SK-N-MC (cell line): ENCODE measurements at regions not wholly inside any gene's neighbourhood (a gene's known extent, or its start where the extent isn't known, plus 50 kb on each side); places are given as distances from the start of the nearest gene placed in this dataset.

Experiments
- EZH2 ChIP-seq: fragments of 200-600 bp; sonication (generic); IDR thresholded peaks from one replicate; pipeline ENCODE4 v1.6.1; 2017; ENCODE audit warnings: antibody characterized with exemption
- FOXP2 ChIP-seq: optimal IDR thresholded peaks from 2 replicates; pipeline ENCODE3; 2011; ENCODE audit warnings: mild to moderate bottlenecking, moderate library complexity; ENCODE audit not compliant: insufficient read depth; ENCODE audit errors: extremely low read length, control extremely low read depth
- POLR2AphosphoS5 ChIP-seq: IDR thresholded peaks from 2 replicates; pipeline ENCODE4 v1.6.1; 2012; ENCODE audit warnings: mild to moderate bottlenecking, low read depth, low read length, borderline replicate concordance

GRCh38 chr10:128643658-128644057, 517.4 kb upstream of the MKI67 start:
- no peak for TF ChIP-seq POLR2AphosphoS5
- TF ChIP-seq EZH2: no peak
- no peak for TF ChIP-seq FOXP2
